ENCODE measurements at regions not wholly inside any gene's neighbourhood (a gene's known extent, or its start where the extent isn't known, plus 50 kb on each side); places are given as distances from the start of the nearest gene placed in this dataset.

DNA sequence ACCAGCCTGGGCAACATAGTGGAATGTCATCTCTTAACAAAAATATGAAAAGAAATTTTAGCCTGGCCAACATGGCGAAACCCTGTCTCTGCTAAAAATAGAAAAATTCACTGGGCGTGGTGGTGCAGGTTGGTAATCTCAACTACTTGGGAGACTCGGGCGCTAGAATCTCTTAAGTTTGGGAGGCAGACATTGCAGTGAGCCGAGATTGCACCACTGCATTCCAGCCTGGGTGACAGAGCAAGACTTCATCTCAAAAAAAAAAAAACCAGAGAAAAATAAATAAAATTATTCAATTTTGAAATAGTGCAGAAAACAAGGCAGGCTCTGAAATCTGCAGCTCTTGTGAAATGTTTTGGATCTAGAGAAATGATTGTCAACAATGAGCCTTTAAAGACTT, 397.3 kb upstream of the AMELY start:
- TF ChIP-seq EZH2 (IDR thresholded peaks at IDR 0.05; ENCODE audit: borderline replicate concordance, low read depth, low read length, severe bottlenecking), result no peak
- TF ChIP-seq, protein P1, sequence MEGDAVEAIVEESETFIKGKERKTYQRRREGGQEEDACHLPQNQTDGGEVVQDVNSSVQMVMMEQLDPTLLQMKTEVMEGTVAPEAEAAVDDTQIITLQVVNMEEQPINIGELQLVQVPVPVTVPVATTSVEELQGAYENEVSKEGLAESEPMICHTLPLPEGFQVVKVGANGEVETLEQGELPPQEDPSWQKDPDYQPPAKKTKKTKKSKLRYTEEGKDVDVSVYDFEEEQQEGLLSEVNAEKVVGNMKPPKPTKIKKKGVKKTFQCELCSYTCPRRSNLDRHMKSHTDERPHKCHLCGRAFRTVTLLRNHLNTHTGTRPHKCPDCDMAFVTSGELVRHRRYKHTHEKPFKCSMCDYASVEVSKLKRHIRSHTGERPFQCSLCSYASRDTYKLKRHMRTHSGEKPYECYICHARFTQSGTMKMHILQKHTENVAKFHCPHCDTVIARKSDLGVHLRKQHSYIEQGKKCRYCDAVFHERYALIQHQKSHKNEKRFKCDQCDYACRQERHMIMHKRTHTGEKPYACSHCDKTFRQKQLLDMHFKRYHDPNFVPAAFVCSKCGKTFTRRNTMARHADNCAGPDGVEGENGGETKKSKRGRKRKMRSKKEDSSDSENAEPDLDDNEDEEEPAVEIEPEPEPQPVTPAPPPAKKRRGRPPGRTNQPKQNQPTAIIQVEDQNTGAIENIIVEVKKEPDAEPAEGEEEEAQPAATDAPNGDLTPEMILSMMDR (IDR thresholded peaks at IDR 0.05; ENCODE audit: borderline replicate concordance, extremely low read depth, low read length, poor library complexity, severe bottlenecking), result no peak
